NCI-H524 (cell line): ENCODE measurements at regions not wholly inside any gene's neighbourhood (a gene's known extent, or its start where the extent isn't known, plus 50 kb on each side); places are given as distances from the start of the nearest gene placed in this dataset.
A peak's percentile ranks its signal among the peaks of the same experiment; 100 is the strongest.
"Not testable (repeated sequence)": the region's sequence is repeated elsewhere in the genome, so short reads cannot be mapped to it uniquely, and the experiment has no call there.

Experiments used
- DNase-seq, 2 experiments: peaks; one replicate each; lab custom pipeline; 2025; lab: John Stamatoyannopoulos, UW

DNA sequence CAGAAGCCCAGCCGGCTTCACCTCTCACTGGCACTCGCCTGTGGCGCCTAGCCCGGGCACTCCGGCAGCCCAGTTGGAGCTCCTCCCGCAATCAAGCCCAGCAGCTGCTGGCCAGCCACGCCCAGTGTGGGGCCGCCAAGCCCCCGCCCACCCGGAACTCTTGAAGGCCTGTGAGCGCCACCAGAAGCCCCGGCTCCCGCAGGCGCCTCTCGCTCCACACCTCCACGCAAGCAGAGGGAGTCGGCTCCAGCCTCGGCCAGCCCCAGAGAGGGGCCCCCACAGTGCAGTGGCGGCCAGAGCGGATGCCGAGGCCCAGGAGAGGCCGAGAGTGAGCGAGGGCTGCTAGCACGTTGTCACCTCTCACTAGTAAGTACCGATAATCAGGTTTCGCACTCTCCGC is 240.7 kb downstream of the TFEC start:
- DNase-seq = no peak

DNA sequence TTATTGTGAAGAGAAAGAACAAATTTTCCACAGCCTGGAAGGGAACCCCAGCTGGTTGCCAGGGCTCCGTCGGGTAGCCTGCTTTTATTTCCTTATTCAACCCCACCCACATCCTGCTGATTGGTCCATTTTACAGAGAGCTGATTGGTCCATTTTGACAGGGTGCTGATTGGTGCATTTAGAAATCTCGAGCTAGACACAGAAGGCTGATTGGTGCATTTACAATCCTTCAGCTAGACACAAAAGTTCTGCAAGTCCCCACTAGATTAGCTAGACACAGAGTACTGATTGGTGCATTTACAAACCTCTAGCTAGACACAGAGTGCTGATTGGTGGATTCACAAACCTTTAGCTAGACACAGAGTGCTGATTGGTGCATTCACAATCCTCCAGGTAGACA is 241.1 kb downstream of the TFEC start:
- DNase-seq = not testable (repeated sequence)

GRCh38 chr7:115782696-115783490 is 247.7 kb downstream of the TFEC start:
- peak; percentile 10 to 61 for DNase-seq

DNA sequence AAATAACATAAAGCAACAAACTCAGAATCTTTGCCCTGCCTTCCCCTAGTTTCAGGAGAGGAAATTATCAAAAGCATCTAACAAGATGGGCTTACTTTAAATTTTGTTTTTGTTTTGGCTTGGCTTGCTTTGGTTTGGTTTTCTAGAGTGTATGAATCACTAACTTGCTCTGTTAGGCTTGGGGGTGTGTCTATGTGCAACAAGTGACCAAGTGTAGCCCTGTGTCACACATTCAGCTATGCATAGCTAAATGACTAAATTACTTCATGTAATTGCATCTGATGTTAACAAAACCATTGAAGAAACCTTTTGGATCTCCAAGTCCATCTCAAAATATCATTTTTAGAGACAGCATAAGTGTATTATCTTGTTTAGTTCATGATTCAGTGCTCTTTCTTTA is 251.0 kb downstream of the TFEC start:
- DNase-seq = no peak

GRCh38 chr7:115775981-115776380 is 254.6 kb downstream of the TFEC start:
- DNase-seq = no peak

GRCh38 chr7:115763347-115763746 is 267.2 kb downstream of the TFEC start:
- DNase-seq = no peak

DNA sequence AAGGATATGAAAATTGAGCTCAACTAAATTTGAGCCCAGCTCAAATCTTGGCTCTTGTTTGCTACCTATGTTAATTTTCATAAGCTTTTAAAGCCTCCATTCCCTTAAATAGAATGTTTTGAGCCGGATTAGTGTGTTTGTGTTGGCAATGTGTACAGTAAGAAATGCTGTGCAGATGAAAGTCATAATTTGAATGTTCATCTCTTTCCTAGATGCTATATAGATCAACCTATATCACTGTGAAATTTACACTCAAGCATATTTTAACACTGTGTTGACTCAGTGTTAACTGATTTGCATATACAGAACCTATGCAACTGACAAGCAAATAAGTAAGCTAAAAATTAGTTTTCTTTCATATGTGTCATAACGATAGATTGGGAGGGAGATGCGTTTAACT is 272.5 kb downstream of the TFEC start:
- DNase-seq = no peak

DNA sequence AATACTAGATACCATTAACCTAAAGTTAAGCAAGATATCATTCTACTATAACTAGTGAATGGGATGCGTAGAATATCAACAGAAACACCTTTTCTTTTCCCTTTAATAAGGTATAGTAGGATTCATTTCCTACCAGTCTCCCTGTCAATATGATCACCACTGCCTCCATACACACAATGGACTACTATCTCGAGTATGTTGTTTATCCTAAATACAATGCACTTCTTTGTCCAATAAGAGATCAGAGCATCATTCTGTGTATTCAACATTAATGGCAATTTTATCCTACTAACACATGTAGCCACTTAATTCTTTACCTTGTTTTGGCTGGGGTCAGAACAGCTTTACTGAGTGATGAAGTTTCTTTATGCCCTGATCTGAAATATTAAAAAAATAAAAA is 276.3 kb downstream of the TFEC start:
- no peak for DNase-seq

DNA sequence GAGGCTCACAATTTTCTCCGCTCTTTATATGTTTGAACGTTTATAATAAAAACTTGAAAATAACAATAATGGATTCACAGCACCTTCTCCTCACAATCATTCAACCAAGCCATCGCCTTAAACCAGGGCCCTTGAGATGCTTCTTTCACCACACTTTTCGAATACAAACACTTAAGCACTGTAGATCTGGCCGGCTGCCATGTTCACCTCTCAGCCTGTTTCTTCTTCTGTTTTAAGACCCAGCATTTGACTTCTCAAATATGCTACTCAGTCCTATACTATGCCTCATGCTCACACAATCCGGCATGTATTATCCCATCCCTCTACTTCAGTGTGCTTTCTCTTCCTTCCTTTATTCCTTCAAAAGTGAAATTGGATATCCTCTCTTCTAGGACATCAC is 280.6 kb downstream of the TFEC start:
- DNase-seq = peak; percentile 30 to 60

DNA sequence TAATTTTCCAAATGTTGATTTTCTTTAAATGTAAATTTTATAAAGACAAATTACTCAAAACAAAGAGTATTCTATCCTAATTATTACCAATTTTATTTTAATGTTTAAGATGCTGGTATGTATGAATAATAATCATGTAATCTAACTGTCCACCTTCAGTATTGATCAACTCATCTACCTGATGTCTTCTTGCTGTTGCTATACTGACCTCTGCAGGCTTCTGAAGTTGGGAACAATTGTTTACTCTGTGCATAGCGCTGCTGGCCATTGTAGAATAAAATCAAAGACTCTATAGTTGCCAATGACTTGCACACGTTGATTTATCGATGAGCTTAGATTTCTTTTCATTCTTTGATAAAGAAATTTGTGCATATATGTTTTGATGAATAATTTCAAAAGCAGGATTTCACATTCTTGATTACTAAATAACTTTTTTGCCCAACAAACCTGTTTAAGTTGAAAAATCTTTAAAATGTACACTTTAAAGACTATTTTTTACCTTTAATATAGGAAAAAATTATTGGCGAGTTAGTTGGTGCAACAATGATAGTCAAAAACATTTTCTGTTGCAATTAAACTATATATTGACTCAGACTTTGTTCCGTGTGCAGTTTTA is 282.3 kb downstream of the TFEC start:
- DNase-seq = no peak

DNA sequence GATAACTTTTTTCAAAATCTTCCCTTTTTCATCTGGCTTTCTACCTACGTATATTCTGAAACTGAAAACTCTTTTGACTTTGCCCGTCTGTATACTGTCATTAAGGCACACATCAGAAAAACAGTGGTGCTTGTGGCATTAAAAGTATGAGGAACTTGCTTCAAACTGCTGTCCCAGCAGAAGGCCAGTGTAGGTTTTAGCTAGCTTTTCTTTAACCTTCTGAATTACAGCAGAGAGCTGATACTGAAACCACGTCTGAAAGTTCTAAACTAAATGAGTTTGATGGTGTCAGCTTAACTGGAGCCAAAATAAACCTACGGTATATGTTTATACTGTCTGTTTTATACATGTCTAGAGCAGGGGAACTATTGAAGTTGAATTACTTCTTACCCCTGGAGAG is 283.4 kb downstream of the TFEC start:
- DNase-seq = no peak

GRCh38 chr7:115740043-115740442 is 290.5 kb downstream of the TFEC start:
- DNase-seq = no peak

GRCh38 chr7:115734641-115735040 is 295.9 kb downstream of the TFEC start:
- DNase-seq = no peak

GRCh38 chr7:115731796-115732471 is 298.6 kb downstream of the TFEC start:
- DNase-seq = no peak

DNA sequence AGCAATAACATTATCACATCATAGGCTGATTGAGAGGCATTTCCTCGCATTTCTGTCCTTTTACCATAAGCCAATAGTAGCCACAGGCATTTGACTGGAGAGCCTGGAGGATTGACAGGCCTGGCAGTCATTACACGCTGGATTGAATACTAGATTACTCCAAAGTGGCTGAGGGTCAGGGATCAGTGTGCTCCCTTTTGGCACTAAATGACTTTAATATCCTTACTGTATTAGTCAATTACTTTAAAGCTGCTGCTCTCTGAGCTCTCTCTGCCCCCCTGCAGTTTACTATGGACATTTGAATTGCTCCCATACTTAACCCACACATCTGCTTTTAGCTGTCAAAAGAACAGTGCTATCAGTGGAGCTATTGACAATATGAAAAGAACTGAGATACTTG is 302.0 kb downstream of the TFEC start:
- DNase-seq = peak in 1 of 2 experiments; percentile 13

GRCh38 chr7:115724400-115725056 is 306.0 kb downstream of the TFEC start:
- peak in 1 of 2 experiments; percentile 26 for DNase-seq

- no peak for DNase-seq
Observed at GRCh38 chr7:115722302-115722977, 308.1 kb downstream of the TFEC start.

GRCh38 chr7:115721293-115722217 is 309.0 kb downstream of the TFEC start:
- DNase-seq = no peak

DNA sequence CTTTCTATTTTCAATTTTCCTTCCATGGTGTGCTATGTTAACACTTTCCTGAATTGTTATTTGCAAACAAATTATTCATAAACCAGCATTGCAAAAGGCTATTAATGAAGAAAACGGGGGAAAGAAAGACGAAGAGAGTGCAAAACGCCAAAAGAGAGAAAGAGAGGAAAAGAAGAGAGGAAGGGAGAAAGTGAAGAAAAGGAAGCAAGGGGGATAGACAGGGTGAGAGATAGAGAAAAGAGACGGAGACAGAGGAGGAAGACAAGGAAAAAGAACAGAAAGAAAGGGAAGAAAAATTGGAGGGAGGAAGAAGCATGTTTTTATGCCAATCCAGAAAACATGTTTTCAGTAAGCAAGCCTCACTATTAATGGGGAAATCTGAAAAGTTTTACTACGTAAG is 310.6 kb downstream of the TFEC start:
- DNase-seq = no peak

- DNase-seq = no peak
Observed at GRCh38 chr7:115709664-115710063, 320.9 kb downstream of the TFEC start.

DNA sequence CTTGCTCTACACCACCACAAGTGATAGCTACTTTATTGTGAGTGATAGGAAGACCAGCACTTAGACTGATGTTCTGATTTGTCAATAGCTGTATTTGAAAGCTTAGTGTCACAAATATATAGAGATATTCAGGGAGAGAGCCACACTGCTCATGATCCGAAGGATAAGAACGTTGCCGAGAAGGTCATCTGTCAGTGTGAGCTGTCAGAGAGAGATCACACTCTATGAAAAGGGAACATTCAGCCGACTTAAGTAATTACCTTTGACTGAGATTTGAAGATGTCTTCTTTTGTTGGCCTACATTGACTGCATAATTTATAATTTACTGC is 322.6 kb downstream of the TFEC start:
- DNase-seq = no peak
